NCI-H1048 (cell line): ENCODE measurements at regions not wholly inside any gene's neighbourhood (a gene's known extent, or its start where the extent isn't known, plus 50 kb on each side); places are given as distances from the start of the nearest gene placed in this dataset.

Experiments used
- DNase-seq: peaks from one replicate; lab custom pipeline; 2025; lab: John Stamatoyannopoulos, UW

GRCh38 chr7:46542076-46542475, 621.0 kb upstream of the IGFBP3 start:
- no peak for DNase-seq

- no peak for DNase-seq
Observed at GRCh38 chr7:46539892-46540483, 618.9 kb upstream of the IGFBP3 start.

- DNase-seq = no peak
Observed at GRCh38 chr7:46537191-46537905, 616.3 kb upstream of the IGFBP3 start.

- no peak for DNase-seq
Observed at GRCh38 chr7:46534664-46535588, 613.9 kb upstream of the IGFBP3 start.

GRCh38 chr7:46533946-46534345, 612.9 kb upstream of the IGFBP3 start:
- no peak for DNase-seq

- DNase-seq = no peak
Observed at GRCh38 chr7:46532571-46532970, 611.5 kb upstream of the IGFBP3 start.

- DNase-seq = no peak
Observed at GRCh38 chr7:46530081-46530750, 609.1 kb upstream of the IGFBP3 start.

- DNase-seq = no peak
Observed at GRCh38 chr7:46527360-46527759, 606.3 kb upstream of the IGFBP3 start.

GRCh38 chr7:46525876-46526275, 604.8 kb upstream of the IGFBP3 start:
- DNase-seq = no peak

GRCh38 chr7:46524350-46524749, 603.3 kb upstream of the IGFBP3 start:
- no peak for DNase-seq

- DNase-seq = no peak
Observed at GRCh38 chr7:46522354-46522906, 601.4 kb upstream of the IGFBP3 start.

GRCh38 chr7:46518713-46519112, 597.6 kb upstream of the IGFBP3 start:
- DNase-seq = no peak

- no peak for DNase-seq
Observed at GRCh38 chr7:46515844-46516590, 594.9 kb upstream of the IGFBP3 start.

- no peak for DNase-seq
Observed at GRCh38 chr7:46513447-46513848, 592.4 kb upstream of the IGFBP3 start.

GRCh38 chr7:46512891-46513413, 591.9 kb upstream of the IGFBP3 start:
- DNase-seq = no peak

- no peak for DNase-seq
Observed at GRCh38 chr7:46511442-46512215, 590.6 kb upstream of the IGFBP3 start.

- no peak for DNase-seq
Observed at GRCh38 chr7:46508583-46508982, 587.5 kb upstream of the IGFBP3 start.

GRCh38 chr7:46507560-46507959, 586.5 kb upstream of the IGFBP3 start:
- DNase-seq = no peak

GRCh38 chr7:46494441-46494840, 573.4 kb upstream of the IGFBP3 start:
- no peak for DNase-seq

GRCh38 chr7:46494028-46494427, 573.0 kb upstream of the IGFBP3 start:
- DNase-seq = no peak
